Memory B cell (primary cell): ENCODE measurements at regions not wholly inside any gene's neighbourhood (a gene's known extent, or its start where the extent isn't known, plus 50 kb on each side); places are given as distances from the start of the nearest gene placed in this dataset.

Experiments used
- ATAC-seq: fragments of 150-1000 bp; cut with Tn5 transposase; 2 replicates; pipeline ENCODE4 v1.10.0; 2021; ENCODE audit warnings: low read depth, mild to moderate bottlenecking, moderate library complexity
- DNase-seq, 2 donors: peaks; one replicate each; pipeline ENCODE4 v3.0.0; 2022; ENCODE audit warnings: low spot score in 2 of 2
- H3K27ac Mint-ChIP-seq: one replicate; pipeline ENCODE4 v1.8.0; 2022; ENCODE audit warnings: mild to moderate bottlenecking, moderate library complexity, mixed read lengths
- H3K27me3 Mint-ChIP-seq: one replicate; pipeline ENCODE4 v1.8.0; 2022; ENCODE audit warnings: mixed read lengths
- H3K36me3 Mint-ChIP-seq: one replicate; pipeline ENCODE4 v1.8.0; 2022; ENCODE audit warnings: mild to moderate bottlenecking, mixed read lengths
- H3K4me1 Mint-ChIP-seq: one replicate; pipeline ENCODE4 v1.8.0; 2022; ENCODE audit warnings: mixed read lengths
- H3K4me3 Mint-ChIP-seq: one replicate; pipeline ENCODE4 v1.8.0; 2022; ENCODE audit warnings: mild to moderate bottlenecking, moderate library complexity, mixed read lengths
- H3K9me3 Mint-ChIP-seq: one replicate; pipeline ENCODE4 v1.8.0; 2022; ENCODE audit warnings: mixed read lengths

DNA sequence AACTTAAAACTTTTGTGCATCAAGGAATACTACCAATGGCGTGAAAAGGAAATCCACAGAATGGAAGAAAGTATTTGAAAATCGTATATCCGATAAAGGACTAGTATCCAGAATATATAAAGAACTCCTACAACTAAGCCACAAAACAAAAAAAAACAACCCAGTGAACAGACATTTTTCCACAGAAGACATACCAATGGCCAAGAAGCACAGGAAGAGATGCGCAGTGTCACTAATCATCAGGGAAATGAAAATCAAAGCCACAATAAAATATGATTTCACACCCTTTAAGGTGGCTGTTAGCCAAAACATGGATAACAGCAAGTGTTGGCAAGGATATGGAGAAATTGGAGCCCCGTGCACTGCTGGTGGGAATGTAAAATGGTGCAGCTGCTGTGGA lies 203.3 kb downstream of the SEC14L1 start:
- H3K9me3 Mint-ChIP-seq, result no peaks in the 10 kb centered on the region
- H3K36me3 Mint-ChIP-seq, result peaks cover 2% of the 10 kb centered on the region
- DNase-seq (no peak), ATAC-seq (no peak)
- no peaks in the 10 kb centered on the region for H3K27me3 Mint-ChIP-seq
- H3K27ac Mint-ChIP-seq, result no peak overlapping the region
- no peak overlapping the region for H3K4me3 Mint-ChIP-seq
- peaks cover 29% of the 10 kb centered on the region for H3K4me1 Mint-ChIP-seq

DNA sequence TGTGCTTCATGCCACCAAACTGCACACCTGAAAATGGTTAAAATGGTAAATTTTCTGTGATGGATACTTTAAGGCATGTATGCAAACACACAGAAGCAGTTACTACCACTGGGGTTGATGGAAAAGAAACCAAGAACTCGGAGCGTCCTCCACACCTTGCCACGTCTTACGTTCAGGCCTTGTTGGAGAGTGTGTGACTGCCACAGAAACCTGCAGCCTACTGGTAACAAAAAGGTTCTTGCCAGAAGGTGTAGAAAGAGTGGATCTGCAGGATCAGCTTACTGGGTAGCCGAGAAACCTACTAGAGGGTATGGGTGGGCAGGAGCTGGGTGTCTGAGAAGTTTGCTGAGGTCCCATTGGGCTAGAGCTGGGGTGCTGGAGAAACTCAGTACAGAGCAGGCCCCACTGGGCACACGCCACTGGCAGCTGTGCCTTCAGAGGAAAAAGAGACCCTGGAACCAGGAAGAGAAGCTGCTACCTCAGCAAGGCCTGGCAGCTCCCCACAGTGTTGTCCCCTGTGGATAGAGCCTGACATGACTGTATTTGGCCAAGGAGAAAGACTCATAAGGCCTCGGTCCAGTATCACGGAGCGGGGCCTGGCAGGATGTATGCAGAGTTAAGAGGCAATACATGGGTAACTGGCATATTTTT lies 204.6 kb downstream of the SEC14L1 start:
- ATAC-seq, result no peak
- H3K4me3 Mint-ChIP-seq, result no peak overlapping the region
- no peak for DNase-seq
- no peaks in the 10 kb centered on the region for H3K9me3 Mint-ChIP-seq
- H3K36me3 Mint-ChIP-seq, result peaks cover 2% of the 10 kb centered on the region
- H3K4me1 Mint-ChIP-seq, result peaks cover 29% of the 10 kb centered on the region
- H3K27me3 Mint-ChIP-seq, result no peaks in the 10 kb centered on the region
- no peak overlapping the region for H3K27ac Mint-ChIP-seq

DNA sequence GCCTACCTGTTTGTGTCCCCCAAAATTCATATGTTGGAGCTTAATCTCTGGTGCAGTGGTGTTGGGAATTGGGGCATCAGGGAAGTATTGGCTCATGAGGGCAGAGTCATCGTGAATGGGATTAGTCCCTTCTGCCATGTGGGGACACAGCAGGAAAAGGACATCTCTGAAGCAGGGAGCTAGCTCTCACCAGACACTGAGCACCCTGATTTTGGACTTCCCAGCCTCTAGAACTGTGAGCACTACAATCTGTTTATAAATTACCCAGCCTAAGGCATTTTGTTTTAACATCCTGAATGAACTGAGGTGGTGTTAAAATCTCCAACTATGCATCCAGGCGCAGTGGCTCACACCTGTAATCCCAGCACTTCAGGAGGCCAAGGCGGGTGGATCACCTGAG lies 206.0 kb downstream of the SEC14L1 start:
- peaks cover 2% of the 10 kb centered on the region for H3K36me3 Mint-ChIP-seq
- H3K4me1 Mint-ChIP-seq, result peaks cover 21% of the 10 kb centered on the region
- no peak for ATAC-seq
- H3K9me3 Mint-ChIP-seq, result no peaks in the 10 kb centered on the region
- H3K27me3 Mint-ChIP-seq, result no peaks in the 10 kb centered on the region
- no peak overlapping the region for H3K4me3 Mint-ChIP-seq
- H3K27ac Mint-ChIP-seq, result no peak overlapping the region
- DNase-seq, result no peak

DNA sequence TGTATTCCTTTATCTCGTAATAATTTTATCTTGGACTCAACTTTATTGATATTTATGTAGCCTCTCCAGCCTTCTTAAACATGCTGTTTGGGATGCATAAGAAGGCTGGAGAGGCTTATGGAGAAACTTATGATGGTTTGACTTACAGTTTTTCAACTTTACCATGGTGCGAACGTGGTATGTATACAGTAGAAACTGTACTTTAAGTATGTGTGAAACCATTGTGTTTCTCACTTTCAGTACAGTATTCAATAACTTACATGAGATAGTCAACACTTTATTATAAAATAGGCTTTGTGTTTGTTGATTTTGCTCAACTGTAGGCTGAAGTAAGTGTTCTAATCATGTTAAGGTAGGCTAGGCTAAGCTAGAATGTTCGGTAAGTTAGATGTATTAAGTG lies 206.8 kb downstream of the SEC14L1 start:
- DNase-seq (no peak), ATAC-seq (no peak)
- Mint-ChIP-seq H3K36me3 (peaks cover 2% of the 10 kb centered on the region), H3K9me3 (no peaks in the 10 kb centered on the region), H3K4me3 (no peak overlapping the region), H3K27me3 (no peaks in the 10 kb centered on the region), H3K27ac (no peak overlapping the region), H3K4me1 (peaks cover 17% of the 10 kb centered on the region)

DNA sequence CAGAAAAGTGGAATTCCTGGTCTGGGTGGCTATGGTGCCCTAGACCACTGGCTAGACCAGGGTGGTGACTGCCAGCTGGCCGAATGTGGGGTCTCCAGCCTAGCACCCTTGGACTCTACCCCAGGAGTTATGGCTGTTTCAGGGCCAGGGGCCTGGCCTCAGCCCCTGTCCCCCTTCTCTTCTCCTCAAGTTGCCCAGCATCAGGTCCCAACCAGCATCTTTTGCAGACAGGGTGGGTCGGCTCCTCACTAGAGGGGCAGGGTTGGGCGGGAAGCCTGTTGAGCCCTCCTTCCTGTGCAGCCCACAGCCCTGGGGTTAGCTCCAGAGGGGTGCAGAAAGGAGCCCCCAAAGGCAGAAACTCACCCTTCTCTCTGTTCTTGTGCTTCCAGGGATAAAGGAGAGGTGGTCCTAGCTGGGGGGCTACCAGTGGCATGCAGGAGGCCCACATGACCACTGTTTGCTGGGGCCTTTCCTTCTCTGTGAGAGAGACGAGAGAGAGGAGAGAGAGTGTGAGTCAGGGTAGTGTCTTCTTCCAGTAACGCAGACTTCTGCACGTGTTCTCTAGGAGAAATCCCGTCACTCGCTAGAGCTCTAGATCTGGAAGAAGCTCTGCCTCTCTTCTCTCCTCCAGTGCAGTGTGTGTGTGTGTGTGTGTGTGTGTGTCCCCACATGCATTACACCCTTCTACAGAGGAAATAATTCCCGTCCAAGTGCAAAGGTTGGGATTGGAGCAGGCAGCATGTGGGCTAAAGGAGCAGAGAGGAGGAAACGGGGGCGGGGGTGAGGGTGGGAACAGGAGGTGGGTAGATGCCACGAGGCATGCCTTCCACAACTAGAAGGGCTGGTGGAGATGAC lies 209.4 kb downstream of the SEC14L1 start:
- peaks cover 8% of the 10 kb centered on the region for H3K4me1 Mint-ChIP-seq
- no peak overlapping the region for H3K27ac Mint-ChIP-seq
- no peak for ATAC-seq
- no peak overlapping the region for H3K4me3 Mint-ChIP-seq
- DNase-seq, result no peak
- no peaks in the 10 kb centered on the region for H3K27me3 Mint-ChIP-seq
- H3K36me3 Mint-ChIP-seq, result no peaks in the 10 kb centered on the region
- H3K9me3 Mint-ChIP-seq, result no peaks in the 10 kb centered on the region

DNA sequence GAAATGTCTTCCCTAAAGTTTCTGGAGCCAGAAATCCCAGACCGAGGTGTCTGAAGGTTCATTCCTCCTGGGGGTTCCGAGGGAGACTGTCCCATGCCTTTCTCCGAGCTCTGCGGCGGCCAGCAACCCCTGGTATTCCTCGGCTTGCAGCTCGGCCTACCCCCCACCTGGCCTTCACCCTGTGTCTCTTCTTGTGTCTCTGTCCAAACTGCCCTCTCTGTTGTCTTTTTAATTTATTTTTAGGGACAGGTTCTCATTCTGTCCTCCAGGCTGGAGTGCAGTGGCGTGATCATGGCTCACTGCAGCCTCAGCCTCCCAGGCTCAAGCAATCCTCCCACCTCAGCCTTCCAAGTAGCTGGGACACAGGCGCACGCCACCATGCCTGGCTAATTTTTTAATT lies 211.7 kb downstream of the SEC14L1 start:
- ATAC-seq (no peak), DNase-seq (no peak)
- Mint-ChIP-seq H3K27me3 (no peaks in the 10 kb centered on the region), H3K4me3 (no peak overlapping the region), H3K27ac (no peak overlapping the region), H3K4me1 (peaks cover 13% of the 10 kb centered on the region), H3K9me3 (no peaks in the 10 kb centered on the region), H3K36me3 (no peaks in the 10 kb centered on the region)

DNA sequence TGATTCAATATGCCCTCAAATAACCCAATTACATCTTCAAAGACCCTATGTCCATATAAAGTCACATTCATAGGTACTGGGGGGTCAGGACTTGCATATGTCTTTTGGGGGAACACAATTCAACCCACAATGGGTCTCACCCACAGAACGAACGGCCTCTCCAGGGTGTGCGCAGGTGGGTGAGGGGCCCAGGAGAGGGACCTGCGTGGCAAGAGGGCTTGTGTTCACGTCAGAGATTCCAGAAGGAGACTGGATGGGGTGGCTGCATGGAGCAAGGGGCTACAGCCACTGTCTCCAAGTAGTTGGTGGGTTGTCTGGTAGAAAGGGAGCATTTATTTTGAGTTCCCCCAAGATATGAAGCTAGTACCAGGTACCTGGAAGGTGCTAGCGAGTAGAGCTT lies 212.2 kb downstream of the SEC14L1 start:
- no peak for ATAC-seq
- Mint-ChIP-seq H3K4me3 (no peak overlapping the region), H3K9me3 (no peaks in the 10 kb centered on the region), H3K27me3 (no peaks in the 10 kb centered on the region), H3K4me1 (peaks cover 16% of the 10 kb centered on the region), H3K27ac (no peak overlapping the region), H3K36me3 (no peaks in the 10 kb centered on the region)
- DNase-seq, result no peak

DNA sequence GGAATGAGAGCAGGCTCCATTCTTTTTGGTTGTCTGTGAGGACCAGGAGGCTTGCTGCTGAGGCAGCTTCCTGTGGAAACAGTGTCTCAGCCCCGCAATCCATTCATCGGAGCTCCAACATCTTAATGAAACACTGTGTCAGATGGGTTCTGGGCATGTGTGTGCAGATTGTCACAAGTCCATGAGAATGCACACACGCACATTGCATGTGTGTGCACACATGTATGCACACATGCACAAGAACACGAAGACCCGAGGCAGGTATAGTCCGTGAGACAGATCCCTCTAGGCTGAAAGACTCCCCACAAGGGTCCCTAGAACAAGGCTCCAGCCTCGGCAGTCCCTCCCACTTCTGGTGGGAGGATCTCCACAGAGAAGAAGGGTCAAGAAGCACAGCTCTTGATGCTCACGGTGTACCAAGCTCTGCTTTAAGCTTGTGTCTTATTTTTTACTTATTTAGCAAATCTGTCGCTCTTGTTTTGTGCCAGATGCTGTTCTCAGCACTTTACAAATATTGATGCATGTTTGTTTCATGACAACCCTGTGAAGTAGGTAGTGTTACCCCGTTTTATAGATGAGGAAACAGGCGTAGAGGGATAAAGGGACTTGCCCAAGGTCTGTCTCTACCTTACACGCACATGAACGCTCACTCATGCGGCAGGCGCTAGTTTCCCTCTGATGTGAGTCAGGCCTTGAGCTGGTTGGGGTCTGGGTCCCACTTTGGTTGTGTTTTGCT lies 213.1 kb downstream of the SEC14L1 start:
- Mint-ChIP-seq H3K27ac (no peak overlapping the region), H3K4me3 (no peak overlapping the region), H3K9me3 (no peaks in the 10 kb centered on the region), H3K36me3 (no peaks in the 10 kb centered on the region), H3K27me3 (no peaks in the 10 kb centered on the region), H3K4me1 (peaks cover 16% of the 10 kb centered on the region)
- no peak for DNase-seq
- ATAC-seq, result peak; percentile 32

DNA sequence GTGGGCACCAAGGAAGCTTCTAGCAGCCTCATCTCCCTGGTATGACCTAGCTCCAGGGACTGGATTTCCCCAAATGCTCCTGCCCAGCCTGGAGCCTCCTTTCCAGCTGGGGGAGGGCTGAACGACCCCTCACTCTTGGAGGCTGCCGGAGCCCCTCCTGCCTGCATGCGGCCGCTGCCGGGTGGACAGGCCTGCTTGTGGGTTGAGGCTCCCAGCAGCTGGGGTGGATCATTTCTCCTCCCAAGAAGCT lies 213.6 kb downstream of the SEC14L1 start:
- ATAC-seq, result no peak
- peaks cover 16% of the 10 kb centered on the region for H3K4me1 Mint-ChIP-seq
- no peaks in the 10 kb centered on the region for H3K27me3 Mint-ChIP-seq
- DNase-seq, result no peak
- H3K36me3 Mint-ChIP-seq, result no peaks in the 10 kb centered on the region
- no peak overlapping the region for H3K4me3 Mint-ChIP-seq
- H3K27ac Mint-ChIP-seq, result no peak overlapping the region
- no peaks in the 10 kb centered on the region for H3K9me3 Mint-ChIP-seq

DNA sequence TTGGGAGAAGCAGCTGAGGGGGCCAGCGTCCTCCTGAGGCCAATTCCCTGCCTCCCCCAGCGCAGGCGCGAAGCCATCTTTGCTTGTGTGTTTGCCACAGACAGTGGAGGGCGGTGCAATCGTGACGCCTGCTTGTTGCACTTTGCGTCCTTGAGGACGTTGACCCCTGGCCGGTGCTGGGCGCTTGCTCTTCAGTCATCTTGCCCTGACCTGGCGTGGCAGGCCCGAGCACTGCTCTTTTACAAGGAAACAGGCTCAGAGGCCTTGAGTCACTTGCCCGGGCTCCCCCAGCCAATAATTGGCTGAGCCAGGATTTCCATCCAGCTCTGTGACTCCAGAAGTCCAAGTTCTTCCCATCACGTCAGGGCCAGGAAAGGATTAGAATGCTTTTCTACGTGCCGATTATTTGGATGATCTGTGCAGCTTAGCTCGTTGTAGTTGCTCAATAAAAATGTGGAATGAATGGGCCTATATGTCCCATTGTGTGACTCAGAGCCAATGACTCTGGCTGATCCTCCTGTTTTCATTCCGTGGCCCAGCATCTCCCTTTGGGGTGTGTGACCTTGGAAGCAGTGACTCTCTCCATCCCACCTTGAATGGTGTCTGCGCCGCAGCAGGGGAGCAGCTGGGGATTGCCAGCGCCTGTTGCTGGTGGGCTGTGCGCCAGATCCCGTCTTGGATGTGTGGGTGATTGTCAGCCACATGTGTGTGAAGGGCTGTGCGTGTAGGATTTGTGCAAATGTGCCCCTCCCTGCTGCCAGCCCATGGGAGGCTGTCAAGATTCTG lies 214.1 kb downstream of the SEC14L1 start:
- peaks cover 16% of the 10 kb centered on the region for H3K4me1 Mint-ChIP-seq
- no peak overlapping the region for H3K27ac Mint-ChIP-seq
- no peaks in the 10 kb centered on the region for H3K36me3 Mint-ChIP-seq
- no peak for ATAC-seq
- no peak for DNase-seq
- no peaks in the 10 kb centered on the region for H3K27me3 Mint-ChIP-seq
- H3K4me3 Mint-ChIP-seq, result no peak overlapping the region
- H3K9me3 Mint-ChIP-seq, result no peaks in the 10 kb centered on the region

DNA sequence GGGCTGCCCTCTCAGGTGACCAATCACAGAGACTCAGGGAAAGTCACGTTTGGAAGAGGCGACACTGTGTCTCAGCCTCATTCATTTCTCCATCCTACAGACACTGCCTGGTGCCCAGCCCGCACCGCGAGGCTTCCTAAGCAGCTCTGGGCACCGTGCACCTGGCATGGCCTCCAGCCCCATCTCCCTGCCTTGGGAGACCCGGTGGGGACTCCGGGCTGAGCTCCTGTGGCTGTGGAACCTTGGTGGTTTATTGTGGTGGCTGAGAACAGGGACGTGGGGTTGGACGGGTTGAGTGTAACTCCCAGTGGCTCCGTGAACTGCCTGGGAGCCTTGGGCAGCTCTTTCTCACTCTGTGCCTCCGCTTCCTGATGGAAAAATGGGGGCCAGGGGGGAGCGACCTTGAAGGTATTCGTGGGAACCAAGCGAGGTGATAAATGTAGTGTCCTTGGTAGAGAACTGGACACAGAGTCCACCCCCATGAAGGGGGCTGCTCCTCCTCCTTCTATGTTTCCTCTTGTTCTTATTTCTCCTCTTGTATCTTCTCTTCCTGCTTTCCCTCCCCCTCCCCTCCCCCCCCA lies 215.4 kb downstream of the SEC14L1 start:
- Mint-ChIP-seq H3K4me3 (no peak overlapping the region), H3K27ac (peak overlapping the region; percentile 55), H3K27me3 (no peaks in the 10 kb centered on the region), H3K36me3 (no peaks in the 10 kb centered on the region), H3K4me1 (peaks cover 14% of the 10 kb centered on the region), H3K9me3 (no peaks in the 10 kb centered on the region)
- ATAC-seq (no peak), DNase-seq (no peak)

DNA sequence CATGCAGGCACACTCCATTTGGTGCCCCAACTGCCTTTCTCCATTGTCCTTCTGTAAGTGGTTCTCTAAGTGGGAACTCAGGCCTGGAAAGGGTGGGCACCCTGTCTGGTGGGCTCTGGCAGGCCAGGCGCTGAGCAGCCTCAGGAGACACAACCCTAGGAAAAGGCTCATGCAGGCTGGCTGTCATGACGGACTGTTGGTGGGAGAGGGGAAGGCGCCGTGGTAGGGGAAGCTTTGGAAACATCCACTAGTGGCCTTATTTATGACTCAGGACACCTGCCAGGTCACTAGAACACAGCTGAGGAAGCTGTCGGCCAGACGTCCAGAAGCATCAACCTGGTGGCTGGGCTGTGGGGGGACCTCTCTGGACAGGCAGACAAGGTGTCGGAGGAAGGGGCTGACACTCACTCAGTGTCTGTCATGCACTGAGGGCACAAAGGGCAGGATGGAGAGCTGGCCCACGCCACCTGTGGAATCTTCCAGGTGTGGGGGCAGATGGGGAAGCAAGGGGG lies 216.0 kb downstream of the SEC14L1 start:
- H3K4me3 Mint-ChIP-seq, result no peak overlapping the region
- no peaks in the 10 kb centered on the region for H3K36me3 Mint-ChIP-seq
- H3K27ac Mint-ChIP-seq, result peak overlapping the region; percentile 55
- no peak for DNase-seq
- H3K27me3 Mint-ChIP-seq, result no peaks in the 10 kb centered on the region
- H3K4me1 Mint-ChIP-seq, result peaks cover 14% of the 10 kb centered on the region
- no peak for ATAC-seq
- no peaks in the 10 kb centered on the region for H3K9me3 Mint-ChIP-seq

DNA sequence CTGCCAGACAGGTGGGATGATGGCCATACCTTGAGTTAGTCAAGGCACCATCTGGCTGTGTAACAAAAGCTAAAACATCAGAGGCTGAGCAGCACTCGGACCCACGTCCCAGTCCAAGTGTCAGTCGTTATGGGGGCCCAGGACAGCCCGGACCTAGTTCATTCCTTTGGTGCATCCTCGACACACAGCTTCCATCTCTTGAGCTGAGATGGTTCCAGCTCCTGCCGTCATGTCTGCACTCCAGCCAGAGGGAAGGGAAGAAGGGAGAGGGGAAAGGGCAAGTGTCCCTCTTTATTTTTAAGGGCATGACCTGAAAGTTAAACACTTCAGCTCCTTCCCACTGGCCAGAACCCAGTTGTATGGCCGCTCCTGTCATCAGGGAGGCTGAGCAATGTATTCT lies 218.0 kb downstream of the SEC14L1 start:
- Mint-ChIP-seq H3K27ac (no peak overlapping the region), H3K36me3 (no peaks in the 10 kb centered on the region), H3K9me3 (no peaks in the 10 kb centered on the region), H3K27me3 (no peaks in the 10 kb centered on the region), H3K4me1 (peaks cover 20% of the 10 kb centered on the region), H3K4me3 (no peak overlapping the region)
- ATAC-seq, result no peak
- DNase-seq, result no peak
